ENCODE measurements at regions not wholly inside any gene's neighbourhood (a gene's known extent, or its start where the extent isn't known, plus 50 kb on each side); places are given as distances from the start of the nearest gene placed in this dataset.

- Mint-ChIP-seq H3K27ac (ENCODE audit: unreplicated experiment) (no peak overlapping the region), H3K4me1 (ENCODE audit: unreplicated experiment) (peaks cover 22% of the 10 kb centered on the region), H3K27me3 (ENCODE audit: unreplicated experiment) (peaks cover 4% of the 10 kb centered on the region), H3K4me3 (ENCODE audit: unreplicated experiment) (no peak overlapping the region), H3K9me3 (ENCODE audit: unreplicated experiment) (no peaks in the 10 kb centered on the region), H3K36me3 (ENCODE audit: low read depth, unreplicated experiment) (no peaks in the 10 kb centered on the region)
- DNase-seq (ENCODE audit: low spot score), result no peak
- no peak for TF ChIP-seq CTCF (IDR thresholded peaks at IDR 0.05; ENCODE audit: unreplicated experiment)
Observed at GRCh38 chr16:86994651-86995171, 322.5 kb downstream of the C16orf95 start.

- H3K27ac Mint-ChIP-seq (ENCODE audit: unreplicated experiment), result no peak overlapping the region
- H3K4me1 Mint-ChIP-seq (ENCODE audit: unreplicated experiment), result peaks cover 15% of the 10 kb centered on the region
- DNase-seq (ENCODE audit: low spot score), result no peak
- no peaks in the 10 kb centered on the region for H3K9me3 Mint-ChIP-seq (ENCODE audit: unreplicated experiment)
- no peak for TF ChIP-seq CTCF (IDR thresholded peaks at IDR 0.05; ENCODE audit: unreplicated experiment)
- H3K27me3 Mint-ChIP-seq (ENCODE audit: unreplicated experiment), result peaks cover 4% of the 10 kb centered on the region
- no peaks in the 10 kb centered on the region for H3K36me3 Mint-ChIP-seq (ENCODE audit: low read depth, unreplicated experiment)
- no peak overlapping the region for H3K4me3 Mint-ChIP-seq (ENCODE audit: unreplicated experiment)
Observed at GRCh38 chr16:86995456-86995855, 321.7 kb downstream of the C16orf95 start.

GRCh38 chr16:86996081-86996480 lies 321.1 kb downstream of the C16orf95 start:
- Mint-ChIP-seq H3K9me3 (ENCODE audit: unreplicated experiment) (no peaks in the 10 kb centered on the region), H3K27me3 (ENCODE audit: unreplicated experiment) (peaks cover 2% of the 10 kb centered on the region), H3K4me1 (ENCODE audit: unreplicated experiment) (peaks cover 9% of the 10 kb centered on the region), H3K36me3 (ENCODE audit: low read depth, unreplicated experiment) (no peaks in the 10 kb centered on the region), H3K27ac (ENCODE audit: unreplicated experiment) (no peak overlapping the region), H3K4me3 (ENCODE audit: unreplicated experiment) (no peak overlapping the region)
- no peak for DNase-seq (ENCODE audit: low spot score)
- no peak for TF ChIP-seq CTCF (IDR thresholded peaks at IDR 0.05; ENCODE audit: unreplicated experiment)

GRCh38 chr16:86997058-86997457 lies 320.1 kb downstream of the C16orf95 start:
- no peak overlapping the region for H3K4me3 Mint-ChIP-seq (ENCODE audit: unreplicated experiment)
- no peaks in the 10 kb centered on the region for H3K9me3 Mint-ChIP-seq (ENCODE audit: unreplicated experiment)
- H3K4me1 Mint-ChIP-seq (ENCODE audit: unreplicated experiment), result peaks cover 6% of the 10 kb centered on the region
- H3K27ac Mint-ChIP-seq (ENCODE audit: unreplicated experiment), result no peak overlapping the region
- H3K27me3 Mint-ChIP-seq (ENCODE audit: unreplicated experiment), result peaks cover 2% of the 10 kb centered on the region
- DNase-seq (ENCODE audit: low spot score), result no peak
- H3K36me3 Mint-ChIP-seq (ENCODE audit: low read depth, unreplicated experiment), result no peaks in the 10 kb centered on the region
- TF ChIP-seq CTCF (IDR thresholded peaks at IDR 0.05; ENCODE audit: unreplicated experiment), result no peak

GRCh38 chr16:86998196-86999001 lies 318.8 kb downstream of the C16orf95 start:
- no peak for DNase-seq (ENCODE audit: low spot score)
- H3K4me3 Mint-ChIP-seq (ENCODE audit: unreplicated experiment), result no peak overlapping the region
- no peak for TF ChIP-seq CTCF (IDR thresholded peaks at IDR 0.05; ENCODE audit: unreplicated experiment)
- peaks cover 2% of the 10 kb centered on the region for H3K4me1 Mint-ChIP-seq (ENCODE audit: unreplicated experiment)
- H3K27me3 Mint-ChIP-seq (ENCODE audit: unreplicated experiment), result no peaks in the 10 kb centered on the region
- H3K9me3 Mint-ChIP-seq (ENCODE audit: unreplicated experiment), result no peaks in the 10 kb centered on the region
- peak overlapping the region; percentile 2 for H3K27ac Mint-ChIP-seq (ENCODE audit: unreplicated experiment)
- H3K36me3 Mint-ChIP-seq (ENCODE audit: low read depth, unreplicated experiment), result no peaks in the 10 kb centered on the region

All from endothelial cell (in vitro differentiated cells).